ENCODE measurements at regions not wholly inside any gene's neighbourhood (a gene's known extent, or its start where the extent isn't known, plus 50 kb on each side); places are given as distances from the start of the nearest gene placed in this dataset.

GRCh38 chr7:51457079-51457478, 140.5 kb upstream of the COBL start:
- TF ChIP-seq, protein P1, sequence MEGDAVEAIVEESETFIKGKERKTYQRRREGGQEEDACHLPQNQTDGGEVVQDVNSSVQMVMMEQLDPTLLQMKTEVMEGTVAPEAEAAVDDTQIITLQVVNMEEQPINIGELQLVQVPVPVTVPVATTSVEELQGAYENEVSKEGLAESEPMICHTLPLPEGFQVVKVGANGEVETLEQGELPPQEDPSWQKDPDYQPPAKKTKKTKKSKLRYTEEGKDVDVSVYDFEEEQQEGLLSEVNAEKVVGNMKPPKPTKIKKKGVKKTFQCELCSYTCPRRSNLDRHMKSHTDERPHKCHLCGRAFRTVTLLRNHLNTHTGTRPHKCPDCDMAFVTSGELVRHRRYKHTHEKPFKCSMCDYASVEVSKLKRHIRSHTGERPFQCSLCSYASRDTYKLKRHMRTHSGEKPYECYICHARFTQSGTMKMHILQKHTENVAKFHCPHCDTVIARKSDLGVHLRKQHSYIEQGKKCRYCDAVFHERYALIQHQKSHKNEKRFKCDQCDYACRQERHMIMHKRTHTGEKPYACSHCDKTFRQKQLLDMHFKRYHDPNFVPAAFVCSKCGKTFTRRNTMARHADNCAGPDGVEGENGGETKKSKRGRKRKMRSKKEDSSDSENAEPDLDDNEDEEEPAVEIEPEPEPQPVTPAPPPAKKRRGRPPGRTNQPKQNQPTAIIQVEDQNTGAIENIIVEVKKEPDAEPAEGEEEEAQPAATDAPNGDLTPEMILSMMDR (IDR thresholded peaks at IDR 0.05) = no peak
- Mint-ChIP-seq H3K4me3 (ENCODE audit: unreplicated experiment) (no peak overlapping the region), H3K36me3 (ENCODE audit: low read depth) (no peaks in the 10 kb centered on the region), H3K27ac (ENCODE audit: unreplicated experiment) (no peak overlapping the region), H3K27me3 (ENCODE audit: low read depth) (peaks cover 3% of the 10 kb centered on the region), H3K4me1 (ENCODE audit: low read depth) (no peaks in the 10 kb centered on the region), H3K9me3 (ENCODE audit: low read depth) (no peaks in the 10 kb centered on the region)
- no peak for DNase-seq (ENCODE audit: low spot score)

DNA sequence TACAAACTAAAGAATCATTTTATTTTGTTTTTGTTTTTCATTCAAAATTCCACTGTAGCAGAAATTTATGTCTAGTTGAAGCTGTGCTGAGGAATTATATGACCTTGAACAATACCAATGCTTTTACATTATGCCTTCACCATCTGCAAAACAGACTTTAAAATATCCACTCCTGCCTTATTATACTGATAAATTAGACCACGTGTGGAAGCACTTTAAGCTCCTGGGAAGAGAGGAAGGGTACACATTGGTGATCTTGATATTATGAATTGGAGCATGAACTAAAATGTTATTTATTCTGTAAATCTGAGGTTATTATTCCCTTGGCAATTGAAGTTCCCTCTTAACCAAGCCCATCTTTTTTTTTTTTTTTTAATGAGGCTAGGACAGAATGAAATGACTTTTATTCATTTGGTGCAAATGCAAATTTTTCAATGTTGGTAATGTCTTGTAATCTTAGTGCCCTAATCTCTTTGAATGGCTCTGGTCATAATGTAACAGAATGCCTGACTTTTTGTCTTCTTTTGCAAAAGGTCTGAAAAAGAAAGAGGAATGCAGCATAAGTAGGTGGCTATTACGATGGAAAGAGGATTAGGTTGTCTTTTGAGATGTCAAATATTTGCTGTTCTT, 139.9 kb upstream of the COBL start:
- Mint-ChIP-seq H3K36me3 (ENCODE audit: low read depth) (no peaks in the 10 kb centered on the region), H3K4me3 (ENCODE audit: unreplicated experiment) (no peak overlapping the region), H3K9me3 (ENCODE audit: low read depth) (no peaks in the 10 kb centered on the region), H3K27me3 (ENCODE audit: low read depth) (peaks cover 3% of the 10 kb centered on the region), H3K27ac (ENCODE audit: unreplicated experiment) (no peak overlapping the region), H3K4me1 (ENCODE audit: low read depth) (no peaks in the 10 kb centered on the region)
- DNase-seq (ENCODE audit: low spot score) = no peak
- TF ChIP-seq, protein P1 (IDR thresholded peaks at IDR 0.05) = no peak

DNA sequence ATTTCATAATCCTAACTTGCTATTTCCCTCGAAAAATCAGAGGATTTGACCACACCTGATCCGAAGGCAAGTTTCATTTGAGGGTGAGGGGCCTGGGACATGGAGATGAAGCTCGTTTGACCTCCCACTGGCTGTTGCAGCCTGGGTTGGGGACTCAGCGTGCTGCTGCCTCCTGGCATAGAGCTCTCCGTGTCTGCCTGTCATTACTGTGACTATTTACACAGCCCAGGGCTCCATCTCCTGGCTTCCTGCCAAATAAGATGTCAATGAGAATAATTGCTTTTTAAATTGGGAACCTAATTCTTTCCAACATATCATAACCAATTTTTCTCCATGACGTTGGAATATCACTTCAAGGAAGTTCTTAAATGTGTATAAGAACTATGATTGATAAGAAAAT, 139.3 kb upstream of the COBL start:
- Mint-ChIP-seq H3K9me3 (ENCODE audit: low read depth) (no peaks in the 10 kb centered on the region), H3K36me3 (ENCODE audit: low read depth) (no peaks in the 10 kb centered on the region), H3K27me3 (ENCODE audit: low read depth) (peaks cover 3% of the 10 kb centered on the region), H3K4me3 (ENCODE audit: unreplicated experiment) (no peak overlapping the region), H3K4me1 (ENCODE audit: low read depth) (no peaks in the 10 kb centered on the region), H3K27ac (ENCODE audit: unreplicated experiment) (no peak overlapping the region)
- no peak for DNase-seq (ENCODE audit: low spot score)
- TF ChIP-seq, protein P1 (IDR thresholded peaks at IDR 0.05) = no peak

- Mint-ChIP-seq H3K4me3 (ENCODE audit: unreplicated experiment) (no peak overlapping the region), H3K9me3 (ENCODE audit: low read depth) (no peaks in the 10 kb centered on the region), H3K27me3 (ENCODE audit: low read depth) (peaks cover 3% of the 10 kb centered on the region), H3K36me3 (ENCODE audit: low read depth) (no peaks in the 10 kb centered on the region), H3K27ac (ENCODE audit: unreplicated experiment) (no peak overlapping the region), H3K4me1 (ENCODE audit: low read depth) (no peaks in the 10 kb centered on the region)
- DNase-seq (ENCODE audit: low spot score) = no peak
- TF ChIP-seq, protein P1 (IDR thresholded peaks at IDR 0.05) = no peak
Observed at GRCh38 chr7:51455513-51455912, 138.9 kb upstream of the COBL start.

GRCh38 chr7:51455086-51455485, 138.5 kb upstream of the COBL start:
- Mint-ChIP-seq H3K27ac (ENCODE audit: unreplicated experiment) (no peak overlapping the region), H3K4me3 (ENCODE audit: unreplicated experiment) (no peak overlapping the region), H3K4me1 (ENCODE audit: low read depth) (no peaks in the 10 kb centered on the region), H3K9me3 (ENCODE audit: low read depth) (no peaks in the 10 kb centered on the region), H3K36me3 (ENCODE audit: low read depth) (no peaks in the 10 kb centered on the region), H3K27me3 (ENCODE audit: low read depth) (peaks cover 3% of the 10 kb centered on the region)
- DNase-seq (ENCODE audit: low spot score) = no peak
- TF ChIP-seq, protein P1 (IDR thresholded peaks at IDR 0.05) = no peak

Measured in chondrocyte (in vitro differentiated cells).